Hepatocyte (in vitro differentiated cells): ENCODE measurements at regions not wholly inside any gene's neighbourhood (a gene's known extent, or its start where the extent isn't known, plus 50 kb on each side); places are given as distances from the start of the nearest gene placed in this dataset.

Experiments
- CTCF ChIP-seq: fragments of 200-600 bp; sonication (generic); IDR thresholded peaks from 2 replicates; pipeline ENCODE4 v1.5.1; 2016; ENCODE audit warnings: antibody characterized with exemption, mild to moderate bottlenecking; ENCODE audit not compliant: poor library complexity
- EZH2 ChIP-seq: fragments of 200-600 bp; sonication (generic); IDR thresholded peaks from 2 replicates; pipeline ENCODE4 v1.6.1; 2016; ENCODE audit warnings: antibody characterized with exemption, mild to moderate bottlenecking, borderline replicate concordance

DNA sequence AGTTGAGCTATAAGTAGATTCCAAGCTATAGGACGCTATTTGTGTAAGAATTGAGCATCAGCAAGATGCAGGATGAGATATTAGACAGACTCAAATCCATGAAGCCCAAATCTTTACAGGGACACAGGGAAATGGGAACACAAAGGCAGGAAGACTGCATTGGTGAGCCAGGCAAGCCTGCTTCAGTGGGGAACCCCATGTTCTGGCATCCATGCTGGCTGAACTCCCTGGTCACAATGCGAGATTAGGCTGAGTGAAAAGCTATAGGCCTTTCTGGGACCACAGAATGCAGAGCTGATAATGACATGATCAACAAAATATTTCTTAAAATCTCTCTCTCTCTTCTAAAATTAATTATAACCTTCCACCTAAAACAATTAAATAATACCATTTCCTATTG lies 170.5 kb downstream of the CDC14C start:
- TF ChIP-seq CTCF (no peak), EZH2 (no peak)
